ENCODE measurements at regions not wholly inside any gene's neighbourhood (a gene's known extent, or its start where the extent isn't known, plus 50 kb on each side); places are given as distances from the start of the nearest gene placed in this dataset.

GRCh38 chr14:40842816-40843215 lies 763.9 kb upstream of the LRFN5 start:
- intact Hi-C loops (cut with DNase I), result no loop called here
- H3K9me3 ChIP-seq, result no peaks in the 10 kb centered on the region

GRCh38 chr14:40841886-40842285 lies 764.8 kb upstream of the LRFN5 start:
- TF ChIP-seq CTCF (IDR thresholded peaks at IDR 0.05) (no peak), POLR2A (IDR thresholded peaks at IDR 0.05) (no peak)
- WGBS, 2 donors, result 58 to 67% methylated on average over 1 of the region's 1 CpG
- Histone ChIP-seq H3K9me3 (no peaks in the 10 kb centered on the region), H3K4me1 (no peaks in the 10 kb centered on the region), H3K27me3 (no peaks in the 10 kb centered on the region), H3K36me3 (replicated peaks in 1 of 2; ENCODE audit: insufficient read depth in 1 of 2, low read depth in 2 of 2) (no peaks in the 10 kb centered on the region), H3K4me3 (no peak overlapping the region), H3K27ac (no peak overlapping the region)
- DNase-seq, result no peak
- intact Hi-C loops (cut with DNase I), result no loop called here
- ATAC-seq, result no peak

More at GRCh38 chr14:40842816-40843215, 763.9 kb upstream of the LRFN5 start:
- Histone ChIP-seq H3K36me3 (replicated peaks in 1 of 2; ENCODE audit: insufficient read depth in 1 of 2, low read depth in 2 of 2) (no peaks in the 10 kb centered on the region), H3K27me3 (no peaks in the 10 kb centered on the region), H3K4me1 (no peaks in the 10 kb centered on the region), H3K27ac (no peak overlapping the region), H3K4me3 (no peak overlapping the region)
- TF ChIP-seq POLR2A (IDR thresholded peaks at IDR 0.05), result no peak
- no peak for TF ChIP-seq CTCF (IDR thresholded peaks at IDR 0.05)
- DNase-seq (no peak), ATAC-seq (no peak)

- Histone ChIP-seq H3K27me3 (no peaks in the 10 kb centered on the region), H3K27ac (no peak overlapping the region), H3K9me3 (no peaks in the 10 kb centered on the region), H3K4me3 (no peak overlapping the region), H3K4me1 (no peaks in the 10 kb centered on the region), H3K36me3 (replicated peaks in 1 of 2; ENCODE audit: insufficient read depth in 1 of 2, low read depth in 2 of 2) (no peaks in the 10 kb centered on the region)
- no peak for ATAC-seq
- intact Hi-C loops (cut with DNase I), result no loop called here
- 50 to 67% methylated on average over 2 of the region's 2 CpGs for whole genome bisulfite sequencing, 2 donors
- no peak for DNase-seq
- TF ChIP-seq POLR2A (IDR thresholded peaks at IDR 0.05) (no peak), CTCF (IDR thresholded peaks at IDR 0.05) (no peak)
These were observed 768.1 kb upstream of the LRFN5 start for GRCh38 chr14:40838601-40839000.

GRCh38 chr14:40806471-40806870 lies 800.2 kb upstream of the LRFN5 start:
- no peak for ATAC-seq
- intact Hi-C loops (cut with DNase I), result no loop called here
- Histone ChIP-seq H3K4me3 (no peak overlapping the region), H3K27me3 (no peaks in the 10 kb centered on the region), H3K4me1 (no peaks in the 10 kb centered on the region), H3K9me3 (no peaks in the 10 kb centered on the region), H3K36me3 (replicated peaks in 1 of 2; ENCODE audit: insufficient read depth in 1 of 2, low read depth in 2 of 2) (no peaks in the 10 kb centered on the region), H3K27ac (no peak overlapping the region)
- TF ChIP-seq POLR2A (IDR thresholded peaks at IDR 0.05), result no peak
- TF ChIP-seq CTCF (IDR thresholded peaks at IDR 0.05), result no peak
- DNase-seq, result no peak

GRCh38 chr14:40796168-40796567 lies 810.5 kb upstream of the LRFN5 start:
- DNase-seq (no peak), ATAC-seq (no peak)
- H3K36me3 ChIP-seq (replicated peaks in 1 of 2; ENCODE audit: insufficient read depth in 1 of 2, low read depth in 2 of 2), result no peaks in the 10 kb centered on the region
- TF ChIP-seq POLR2A (IDR thresholded peaks at IDR 0.05) (no peak), CTCF (IDR thresholded peaks at IDR 0.05) (no peak)
- H3K27me3 ChIP-seq, result no peaks in the 10 kb centered on the region
- 20 to 36% methylated on average over 1 of the region's 1 CpG for WGBS, 2 donors
- H3K27ac ChIP-seq, result no peak overlapping the region
- no peak overlapping the region for H3K4me3 ChIP-seq
- H3K9me3 ChIP-seq, result no peaks in the 10 kb centered on the region
- H3K4me1 ChIP-seq, result no peaks in the 10 kb centered on the region
- intact Hi-C loops (cut with DNase I), result no loop called here
